ENCODE measurements at regions not wholly inside any gene's neighbourhood (a gene's known extent, or its start where the extent isn't known, plus 50 kb on each side); places are given as distances from the start of the nearest gene placed in this dataset.

DNA sequence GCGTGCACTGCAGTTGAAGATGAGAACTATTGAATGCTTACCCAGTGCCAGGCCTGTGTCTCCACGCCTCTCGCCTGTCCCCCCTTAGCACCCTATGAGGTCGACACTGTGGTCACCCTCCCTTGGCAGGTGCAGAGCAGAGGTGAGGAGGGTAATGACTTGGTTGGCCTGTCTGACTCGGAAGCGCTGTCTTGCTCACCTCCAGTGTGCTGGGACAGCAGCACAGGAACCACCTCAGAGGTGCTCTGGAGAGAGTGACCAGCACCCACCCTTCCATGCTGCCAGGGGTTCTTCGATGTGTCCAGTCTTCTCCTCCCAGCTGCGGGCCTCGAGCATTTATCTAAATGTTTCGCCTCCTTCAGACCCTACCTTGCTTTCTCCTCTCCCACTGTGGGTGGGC lies 178.3 kb upstream of the IRX2 start:
- TF ChIP-seq CTCF (conservative IDR thresholded peaks at IDR 0.05): no peak
- no peak for TF ChIP-seq EZH2 (IDR thresholded peaks at IDR 0.05; ENCODE audit: low read depth)
